NCI-H774 (cell line): ENCODE measurements at regions not wholly inside any gene's neighbourhood (a gene's known extent, or its start where the extent isn't known, plus 50 kb on each side); places are given as distances from the start of the nearest gene placed in this dataset.
"Not testable (repeated sequence)": the region's sequence is repeated elsewhere in the genome, so short reads cannot be mapped to it uniquely, and the experiment has no call there.

Experiments used
- DNase-seq: peaks from one replicate; lab custom pipeline; 2025; lab: John Stamatoyannopoulos, UW

DNA sequence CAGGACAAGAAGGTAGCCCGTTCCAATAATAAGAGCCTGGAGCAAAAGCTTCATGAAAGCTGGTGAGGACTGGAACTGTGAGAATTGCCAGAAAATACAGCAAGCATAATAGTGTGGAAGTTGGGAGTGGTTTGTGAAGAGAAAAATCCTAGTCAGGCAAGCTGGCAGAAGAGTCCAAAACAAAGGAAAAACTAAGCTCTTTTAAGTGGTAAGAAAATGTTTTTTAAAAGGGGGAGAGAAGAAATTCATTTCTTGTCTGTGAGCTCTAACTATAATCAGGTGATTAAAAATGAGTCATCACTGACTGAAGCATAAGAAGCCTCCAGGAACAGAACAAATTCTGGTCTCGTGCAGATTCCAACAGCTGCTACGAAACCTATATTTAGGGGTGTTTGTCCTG, 102.6 kb downstream of the CAAP1 start:
- no peak for DNase-seq

DNA sequence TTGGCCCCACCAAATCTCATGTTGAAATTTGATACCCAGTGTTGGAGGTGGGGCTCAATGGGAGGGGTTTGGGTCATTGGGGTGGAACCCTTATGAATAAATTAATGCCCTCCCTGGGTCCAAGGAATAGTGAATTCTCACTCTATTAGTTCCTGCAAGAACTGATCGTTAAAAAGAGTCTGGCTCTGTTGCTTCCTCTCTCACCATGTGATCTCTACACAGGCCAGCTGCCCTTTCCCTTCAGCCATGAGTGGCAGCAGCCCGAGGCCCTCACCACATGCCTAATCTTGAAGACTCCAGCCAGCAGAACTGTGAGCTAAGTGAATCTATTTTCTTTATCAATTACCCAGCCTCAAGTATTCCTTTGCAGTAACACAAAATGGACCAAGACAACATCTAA, 106.0 kb downstream of the CAAP1 start:
- DNase-seq = no peak

DNA sequence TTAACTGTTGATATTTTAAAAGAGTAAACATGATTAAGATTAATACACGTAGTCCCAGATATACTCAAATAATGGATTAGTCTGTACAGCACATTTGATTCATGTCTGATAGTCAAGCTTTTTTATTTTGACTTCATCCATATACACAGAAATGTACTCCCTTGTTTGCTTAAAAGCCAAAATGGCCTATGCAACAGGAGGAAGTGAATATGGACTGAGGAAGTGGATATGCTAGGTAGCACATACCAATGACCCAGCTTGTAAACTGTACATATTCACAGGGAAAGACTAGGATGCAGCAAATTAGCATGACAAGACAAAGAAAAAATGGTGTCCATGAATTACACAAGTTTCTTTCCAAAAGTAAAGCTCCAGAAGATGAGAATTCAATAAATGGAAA, 109.7 kb downstream of the CAAP1 start:
- no peak for DNase-seq

DNA sequence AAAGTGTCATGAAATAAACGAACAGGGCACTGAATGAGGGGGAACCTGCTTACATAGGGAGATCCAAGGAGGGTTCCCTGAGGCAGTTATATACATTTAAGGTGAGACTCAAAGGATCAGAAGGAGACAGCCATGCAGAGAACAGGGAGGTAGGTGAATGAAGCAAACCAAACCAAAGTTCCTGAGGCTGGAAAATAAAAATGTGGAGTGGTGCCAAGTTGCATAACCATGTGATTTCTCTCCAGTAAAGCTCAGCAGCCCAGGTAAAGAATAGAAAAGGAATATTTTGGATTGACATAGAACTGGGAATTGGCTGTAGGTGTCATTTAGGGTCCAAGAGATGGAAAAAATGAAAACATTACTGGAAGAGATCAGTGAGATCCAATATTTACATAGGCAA, 110.7 kb downstream of the CAAP1 start:
- DNase-seq = no peak

DNA sequence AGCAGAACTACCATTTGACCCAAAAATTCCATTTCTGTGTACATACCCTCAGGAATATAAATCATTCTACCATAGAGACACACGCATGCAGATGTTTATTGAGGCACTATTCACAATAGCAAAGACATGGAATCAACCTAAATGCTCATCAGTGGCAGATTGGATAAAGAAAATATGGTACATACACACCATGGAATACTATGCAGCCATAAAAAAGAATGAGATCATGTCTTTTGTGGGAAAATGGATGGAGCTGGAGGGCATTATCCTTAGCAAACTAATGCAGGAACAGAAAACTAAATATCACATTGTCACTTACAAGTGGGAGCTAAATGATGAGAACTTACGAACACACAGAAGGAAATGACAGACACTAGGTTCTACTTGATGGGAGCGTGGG, 112.3 kb downstream of the CAAP1 start:
- DNase-seq = not testable (repeated sequence)

DNA sequence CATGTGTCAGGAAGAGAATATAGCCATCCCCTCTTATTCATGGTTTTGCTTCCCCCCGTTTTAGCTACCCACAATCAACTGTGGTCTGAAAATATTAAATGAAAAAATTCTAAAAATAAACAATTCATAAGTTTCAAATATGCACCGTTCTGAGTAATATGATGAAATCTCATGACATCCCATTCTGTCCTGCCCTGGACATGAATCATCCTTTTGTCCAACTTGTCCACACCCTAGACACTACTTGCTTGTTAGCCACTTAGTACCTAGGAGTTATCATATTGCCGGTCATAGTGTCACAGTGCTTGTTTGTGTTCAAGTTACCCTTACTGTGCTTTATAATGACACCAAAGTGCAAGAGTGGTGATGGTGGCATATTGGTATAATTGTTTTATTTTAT, 113.5 kb downstream of the CAAP1 start:
- DNase-seq = no peak

DNA sequence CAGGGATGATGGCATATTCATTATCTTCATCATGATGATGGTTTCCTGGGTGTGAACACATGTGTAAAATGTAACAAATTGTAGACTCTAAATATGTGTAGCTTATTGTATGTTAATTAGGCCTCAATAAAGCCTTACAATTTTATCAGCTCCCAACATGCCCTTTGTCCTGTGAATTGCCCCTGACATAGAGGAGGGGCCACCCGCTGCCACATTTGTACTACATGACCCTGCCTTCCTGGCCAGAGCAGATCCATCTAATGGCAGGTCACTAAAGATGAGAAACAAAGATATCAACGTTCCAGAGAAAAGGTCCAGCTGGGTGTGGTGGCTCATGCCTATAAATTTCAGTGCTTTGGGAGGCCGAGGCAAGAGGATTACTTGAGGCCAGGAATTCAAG, 117.2 kb downstream of the CAAP1 start:
- DNase-seq = no peak

DNA sequence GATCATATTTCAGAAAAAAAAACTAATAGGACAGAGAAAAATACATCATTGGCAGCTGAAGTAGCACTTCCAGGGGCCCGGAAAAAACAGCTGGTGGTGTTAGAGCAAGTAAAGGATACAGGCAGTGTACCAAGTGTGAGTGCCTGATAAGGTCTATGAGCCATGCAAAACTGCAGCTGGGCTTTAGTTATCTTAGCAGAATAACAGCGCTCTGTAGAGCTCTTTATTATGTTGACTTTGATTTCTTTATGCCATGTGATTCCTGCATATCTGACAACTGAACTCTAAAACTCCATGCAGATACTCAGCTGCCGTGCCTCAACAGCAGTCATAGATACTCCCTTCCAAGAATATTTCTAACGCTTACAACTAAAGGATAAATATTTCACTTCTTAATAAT, 119.5 kb downstream of the CAAP1 start:
- DNase-seq = no peak

DNA sequence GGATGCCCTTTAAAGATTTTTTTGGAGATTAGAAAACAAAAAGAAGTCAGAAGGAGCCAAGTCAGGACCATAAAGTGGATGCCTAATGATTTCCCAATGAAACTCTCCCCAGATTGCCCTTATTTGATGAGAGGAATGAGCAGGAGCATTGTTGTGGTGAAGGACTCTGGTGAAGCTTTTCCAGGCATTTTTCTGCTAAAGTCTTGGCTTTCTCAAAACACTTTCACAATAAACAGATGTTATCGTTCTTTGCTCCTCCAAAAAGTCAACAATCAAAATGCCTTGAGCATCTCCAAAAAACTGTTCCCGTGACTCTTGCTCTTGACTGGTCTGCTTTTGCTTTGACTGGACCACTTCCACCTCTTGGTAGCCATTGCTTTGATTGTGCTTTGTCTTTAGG, 121.8 kb downstream of the CAAP1 start:
- no peak for DNase-seq

DNA sequence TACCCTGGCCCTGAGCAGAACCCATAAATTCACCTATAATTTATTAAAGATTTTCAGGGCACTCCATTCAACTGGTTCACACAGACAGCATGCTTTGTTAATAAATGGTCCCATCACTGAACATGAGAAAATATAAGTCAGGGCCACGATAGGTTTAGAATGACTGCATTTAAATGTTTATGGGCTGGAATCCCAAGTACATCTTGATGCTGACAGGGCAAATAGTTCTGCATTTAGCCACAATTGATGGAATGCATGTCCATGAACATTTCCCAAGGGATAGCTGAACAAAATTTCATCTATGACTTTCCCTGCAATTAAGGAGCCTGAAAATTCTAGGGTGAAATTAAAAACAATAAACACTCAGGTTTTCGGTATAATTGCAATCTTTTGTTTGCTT, 124.5 kb downstream of the CAAP1 start:
- DNase-seq = no peak

DNA sequence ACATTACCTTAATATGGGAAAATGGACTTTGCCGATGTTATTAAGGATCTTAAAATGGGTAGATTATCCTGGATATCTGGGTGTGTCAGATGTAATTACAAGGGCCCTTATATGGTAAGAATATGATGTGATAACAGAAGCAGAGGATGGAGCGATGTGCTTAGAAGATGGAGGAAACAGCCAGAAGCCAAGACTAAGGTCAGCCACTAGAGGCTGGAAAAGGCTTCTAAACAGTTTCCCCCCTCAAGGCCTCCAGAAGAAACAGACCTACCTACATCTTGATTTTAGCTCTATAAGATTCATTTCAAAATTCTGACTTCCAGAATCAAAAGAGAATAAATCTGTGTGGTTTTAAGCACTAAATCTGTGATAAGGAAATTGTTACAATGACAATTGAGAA, 131.9 kb downstream of the CAAP1 start:
- DNase-seq = no peak

DNA sequence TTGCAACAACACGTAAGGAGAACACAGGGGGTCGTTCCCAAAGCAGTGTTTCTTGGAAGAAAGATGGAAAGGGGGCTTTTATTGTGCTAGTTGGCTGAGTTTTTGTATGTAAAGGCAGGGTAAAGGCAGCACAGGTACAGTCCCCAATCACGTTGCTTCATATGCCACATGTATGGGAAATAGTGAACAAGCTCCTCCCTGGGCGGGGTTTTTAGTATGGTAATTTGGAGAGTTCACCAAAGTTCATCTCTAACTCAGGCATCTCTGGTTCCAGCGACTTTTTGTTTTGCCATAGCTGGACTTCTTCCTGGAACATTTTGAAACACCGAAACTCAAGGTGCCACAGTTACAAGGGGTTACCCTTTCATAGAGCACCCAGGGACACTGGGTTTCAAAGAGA, 133.9 kb downstream of the CAAP1 start:
- no peak for DNase-seq

DNA sequence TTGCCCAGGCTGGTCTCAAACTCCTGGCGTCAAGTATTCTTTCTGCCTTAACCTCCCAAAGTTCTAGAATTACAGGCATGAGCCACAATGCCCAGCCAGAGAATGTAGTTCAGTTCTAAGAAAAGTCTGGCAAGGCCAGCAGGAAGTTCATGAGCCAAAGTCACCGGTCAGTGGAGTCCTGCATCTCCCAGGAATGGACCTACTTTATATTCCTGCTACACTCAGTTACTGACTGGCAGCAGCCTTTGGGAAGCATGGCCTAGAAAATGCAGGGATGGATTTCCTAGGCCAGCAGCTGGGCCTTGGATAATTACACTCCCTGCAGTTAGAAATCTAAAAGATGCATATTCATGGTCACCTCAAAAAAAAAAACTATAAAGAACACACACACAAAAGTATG, 135.7 kb downstream of the CAAP1 start:
- DNase-seq = no peak

DNA sequence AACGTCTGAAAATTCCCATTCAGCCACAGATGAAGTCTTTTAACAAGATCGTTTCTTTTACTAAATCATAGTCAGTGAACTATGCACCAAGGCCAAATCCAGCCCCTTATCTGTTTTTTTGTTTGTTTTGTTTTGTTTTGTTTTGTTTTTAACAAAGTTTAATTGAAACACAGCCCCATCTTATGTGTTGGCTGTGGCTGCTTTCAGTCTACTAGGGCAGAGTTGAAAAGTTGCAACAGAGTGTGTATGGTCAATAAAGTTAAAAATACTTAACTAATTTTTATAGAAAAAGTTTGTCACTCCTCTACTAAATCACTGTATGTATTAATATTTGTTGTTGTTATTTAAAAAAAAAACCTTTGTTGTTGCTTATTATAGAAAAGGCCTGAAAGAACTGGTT, 137.1 kb downstream of the CAAP1 start:
- DNase-seq = no peak

DNA sequence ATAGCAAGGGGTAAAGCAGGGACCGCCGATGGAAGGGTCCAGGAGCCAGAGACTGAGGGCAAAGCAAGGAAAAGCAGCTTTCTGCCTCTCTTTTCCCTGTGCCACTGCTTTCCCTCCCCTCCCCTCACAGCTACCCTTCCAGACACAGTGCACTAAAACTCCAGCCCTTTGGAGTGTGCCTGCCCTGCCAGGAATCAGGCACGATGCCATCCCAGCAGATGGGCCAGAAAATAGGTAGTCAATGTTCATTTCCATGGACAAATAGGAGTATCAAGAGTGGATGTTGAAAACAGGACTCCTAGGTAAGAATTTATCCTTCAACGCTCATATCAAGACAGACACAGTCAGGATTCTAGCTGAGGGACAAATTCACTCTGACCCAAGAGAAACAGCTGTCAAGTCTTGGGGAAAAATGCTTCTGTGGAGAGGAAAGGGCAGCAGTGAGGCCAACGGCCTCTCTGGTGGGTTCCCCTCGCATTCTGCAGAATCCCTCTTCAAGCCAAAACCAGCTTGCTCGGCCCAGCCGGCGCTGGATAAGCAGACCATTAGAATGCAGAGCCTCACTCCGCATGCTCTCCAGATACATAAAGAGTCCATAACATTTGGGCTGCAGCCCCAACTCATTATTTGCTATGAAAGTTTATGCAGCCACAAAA, 138.0 kb downstream of the CAAP1 start:
- no peak for DNase-seq

DNA sequence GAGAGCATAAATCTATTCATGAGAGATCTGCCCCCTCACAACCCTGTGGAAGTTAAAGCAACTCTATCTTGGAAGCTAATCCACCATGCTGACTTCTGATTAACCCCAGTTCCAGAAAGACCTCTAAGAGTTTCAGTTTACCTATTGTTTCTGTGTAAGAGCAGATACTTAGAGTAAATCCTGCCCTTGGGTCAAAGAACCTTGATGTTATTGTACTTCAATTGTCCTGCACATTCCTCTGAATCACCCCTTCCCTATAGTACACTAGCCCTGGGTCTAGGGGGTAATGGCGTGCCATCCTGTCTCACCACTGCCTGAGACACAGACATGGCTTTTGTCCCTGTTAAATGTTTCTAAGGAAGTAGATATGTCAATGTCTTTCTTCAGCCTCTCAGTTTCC, 138.6 kb downstream of the CAAP1 start:
- no peak for DNase-seq

DNA sequence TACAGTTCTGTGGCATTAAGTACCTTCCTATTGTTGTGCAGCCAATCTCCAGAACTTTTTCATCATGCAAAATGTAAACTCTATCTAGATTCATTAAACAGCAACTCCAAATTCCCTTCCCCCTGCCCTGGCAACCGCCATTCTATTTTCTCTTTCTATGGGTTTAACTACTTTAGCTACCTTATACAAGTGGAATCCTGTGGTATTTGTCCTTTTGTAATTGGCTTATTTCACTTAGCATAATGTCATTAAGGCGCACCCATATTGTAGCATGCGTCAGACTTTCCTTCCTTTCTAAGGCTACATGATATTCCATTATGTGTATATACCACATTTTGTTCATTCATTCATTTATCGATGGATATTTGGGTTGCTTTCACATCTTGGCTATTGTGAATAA, 142.4 kb downstream of the CAAP1 start:
- no peak for DNase-seq

DNA sequence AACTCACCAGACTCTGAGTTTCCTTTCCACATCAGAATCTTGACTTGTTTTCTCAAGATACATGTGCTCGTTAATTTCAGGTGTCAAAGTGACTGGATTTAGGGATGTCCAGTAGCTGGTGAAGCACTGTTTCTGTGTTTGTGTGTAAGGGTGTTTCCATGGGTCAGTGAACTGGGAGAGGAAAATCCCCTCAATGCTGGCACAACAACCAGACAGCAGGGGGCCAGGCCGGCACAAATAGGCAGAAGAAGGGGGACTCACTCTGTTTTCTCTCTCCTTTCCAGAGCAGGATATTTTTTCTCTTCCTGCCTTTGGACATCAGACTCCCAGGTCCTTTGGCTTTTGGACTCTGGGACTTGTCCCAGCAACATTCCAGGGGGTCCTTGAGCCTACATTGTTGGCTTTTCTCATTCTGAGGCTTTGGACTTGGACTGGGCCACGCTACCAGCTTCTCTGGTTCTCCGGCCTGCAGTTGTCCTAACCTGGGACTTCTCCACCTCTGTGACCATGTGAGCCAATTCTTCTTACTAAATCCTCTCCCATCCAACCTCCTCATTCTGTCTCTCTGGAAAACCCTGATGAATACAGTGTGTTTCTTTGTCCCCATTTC, 144.0 kb downstream of the CAAP1 start:
- no peak for DNase-seq

DNA sequence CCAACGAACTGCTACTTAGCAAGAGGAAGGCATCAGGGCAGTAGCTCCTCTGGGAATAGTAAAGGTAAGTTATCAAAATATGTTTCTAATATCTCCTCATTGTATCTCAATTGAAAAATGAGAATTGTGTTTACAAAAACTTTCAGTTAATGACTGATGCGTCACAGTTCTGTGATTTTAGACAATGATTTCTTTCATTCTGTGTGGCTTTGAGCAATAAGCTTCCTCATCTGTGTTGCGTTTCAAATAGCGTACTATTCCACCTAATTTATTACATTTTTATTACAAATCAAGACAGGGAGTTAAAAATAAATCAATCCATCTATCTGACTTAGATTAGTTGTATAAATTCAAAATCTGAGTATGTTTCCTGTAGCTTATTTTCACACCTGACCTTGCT, 145.0 kb downstream of the CAAP1 start:
- no peak for DNase-seq

DNA sequence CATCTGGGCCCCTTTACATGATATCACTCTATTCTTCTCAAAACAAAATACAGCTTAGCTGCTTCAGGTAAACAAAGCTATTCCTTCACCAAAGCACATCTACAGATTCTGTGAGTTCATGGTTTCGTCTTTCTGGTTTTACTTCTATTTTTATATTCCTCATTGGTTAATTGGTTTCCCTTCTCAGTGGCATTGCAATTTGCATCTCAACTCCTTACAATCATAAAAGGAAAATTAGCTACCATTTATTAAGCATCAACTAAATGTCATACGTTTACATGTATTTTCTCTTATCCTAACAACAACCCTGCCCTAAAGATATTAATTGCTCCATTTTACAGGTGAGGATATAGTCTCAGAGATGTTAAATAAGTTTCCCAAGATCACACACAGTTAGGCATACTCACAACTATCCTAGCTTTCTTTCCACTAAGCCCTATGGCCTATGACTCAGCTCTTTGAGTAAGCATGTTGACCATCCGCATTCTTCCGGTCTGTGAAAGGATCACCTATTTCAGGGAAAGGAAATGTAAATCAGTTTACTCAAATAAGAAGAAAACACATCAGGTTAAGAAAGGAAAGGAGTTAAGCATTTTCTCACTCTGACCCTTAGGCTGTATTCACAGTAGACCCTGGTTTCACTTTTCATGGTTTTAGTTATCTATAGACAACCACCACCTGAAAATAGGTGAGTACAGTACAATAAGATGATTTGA, 146.1 kb downstream of the CAAP1 start:
- no peak for DNase-seq

DNA sequence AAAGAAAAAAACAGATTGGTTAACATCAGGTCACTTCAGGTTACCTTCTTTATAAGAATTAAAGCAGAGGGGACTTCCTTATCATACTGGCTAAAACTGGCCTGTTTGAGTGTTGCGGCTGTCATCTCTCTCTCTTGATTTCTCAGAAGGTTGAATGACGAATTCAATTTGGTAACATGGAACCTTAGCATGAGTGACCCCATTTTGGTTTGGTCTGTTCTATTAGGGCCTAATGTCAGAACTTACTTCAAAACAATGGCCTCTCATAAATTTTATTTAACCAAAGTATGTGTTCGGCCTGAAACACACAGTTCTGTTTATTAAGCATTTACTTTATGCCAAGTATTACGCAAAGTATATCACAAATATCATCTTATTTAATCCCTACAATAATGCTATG, 147.5 kb downstream of the CAAP1 start:
- DNase-seq = no peak

DNA sequence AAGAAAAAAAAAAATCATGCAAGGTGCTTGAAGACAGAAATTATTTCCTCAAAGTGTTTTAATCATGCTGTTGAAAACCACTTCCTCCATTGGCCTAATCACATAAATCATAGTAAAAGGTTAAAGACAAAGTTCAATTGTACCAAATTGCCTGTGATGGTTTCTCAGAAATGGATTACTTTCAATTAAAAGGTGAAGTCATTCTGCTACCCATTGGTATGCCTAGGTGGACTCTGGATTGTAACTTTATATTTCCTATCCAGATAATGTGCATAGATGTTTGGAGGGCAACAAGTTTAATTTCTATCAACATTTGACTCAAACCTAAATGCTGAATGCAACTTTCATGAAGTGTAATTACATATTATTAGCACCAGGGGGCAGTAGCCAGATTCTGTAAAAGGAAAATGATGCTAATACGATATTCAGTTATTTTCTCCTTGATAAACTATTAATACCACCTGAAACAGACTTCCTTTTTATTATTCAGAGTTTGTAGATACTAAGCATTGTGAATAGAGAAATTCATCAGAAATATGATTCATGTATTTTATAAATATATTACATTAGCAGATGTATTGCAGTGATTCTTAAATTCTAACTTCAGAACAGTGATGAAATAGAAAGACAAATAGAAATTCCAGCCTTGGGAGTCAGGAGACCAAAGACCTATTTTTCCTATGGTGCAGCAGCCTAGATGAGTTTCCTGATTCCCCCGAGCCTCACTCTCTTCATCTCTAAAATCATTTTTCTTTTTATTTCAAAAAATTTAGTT, 148.2 kb downstream of the CAAP1 start:
- peak; percentile 19 for DNase-seq
